ENCODE measurements at regions not wholly inside any gene's neighbourhood (a gene's known extent, or its start where the extent isn't known, plus 50 kb on each side); places are given as distances from the start of the nearest gene placed in this dataset.

- in situ Hi-C loops (cut with HindIII; ENCODE audit: low pct_unique_long_range_greater_than_20kb, low sequenced_read_pairs) (no loop called here), intact Hi-C loops (cut with micrococcal nuclease; ENCODE audit: unreplicated experiment) (no loop called here)
- TF ChIP-seq CTCF (IDR thresholded peaks at IDR 0.05): no peak
- BruUV-seq (replicated peaks): no TSS peak
- Histone ChIP-seq H3K9me3 (ENCODE audit: control insufficient read depth, insufficient read depth, low read depth, low read length) (no peaks in the 10 kb centered on the region), H3K36me3 (ENCODE audit: control insufficient read depth, insufficient read depth, low read length) (no peaks in the 10 kb centered on the region), H3K4me1 (ENCODE audit: control insufficient read depth, insufficient read depth, low read length) (no peaks in the 10 kb centered on the region), H3K27ac (ENCODE audit: low read length) (no peak overlapping the region), H3K27me3 (ENCODE audit: control insufficient read depth, insufficient read depth, low read length) (peaks cover 2% of the 10 kb centered on the region; the same call in 1 of the 2 replicates), H3K4me3 (ENCODE audit: low read depth in 2 of 2, low read length in 2 of 2) (no peak overlapping the region)
- ATAC-seq (no peak), DNase-seq (ENCODE audit: low read depth, low spot score) (no peak)
- POLR2A ChIA-PET: no interaction called here
- CTCF ChIA-PET: no interaction called here
Observed at GRCh38 chr7:91564101-91564500, 299.9 kb downstream of the FZD1 start.

- DNase-seq (ENCODE audit: low read depth, low spot score) (no peak), ATAC-seq (no peak)
- POLR2A ChIA-PET: no interaction called here
- Histone ChIP-seq H3K4me1 (ENCODE audit: control insufficient read depth, insufficient read depth, low read length) (no peaks in the 10 kb centered on the region), H3K27me3 (ENCODE audit: control insufficient read depth, insufficient read depth, low read length) (peaks cover 2% of the 10 kb centered on the region; the same call in 1 of the 2 replicates), H3K36me3 (ENCODE audit: control insufficient read depth, insufficient read depth, low read length) (no peaks in the 10 kb centered on the region), H3K27ac (ENCODE audit: low read length) (no peak overlapping the region), H3K4me3 (ENCODE audit: low read depth in 2 of 2, low read length in 2 of 2) (no peak overlapping the region), H3K9me3 (ENCODE audit: control insufficient read depth, insufficient read depth, low read depth, low read length) (no peaks in the 10 kb centered on the region)
- no TSS peak for BruUV-seq (replicated peaks)
- TF ChIP-seq REST (IDR thresholded peaks at IDR 0.05; ENCODE audit: insufficient read depth in 1 of 2, low read depth in 2 of 2, low read length in 1 of 2) (no peak), CTCF (IDR thresholded peaks at IDR 0.05) (no peak), SIN3A (IDR thresholded peaks at IDR 0.05; ENCODE audit: borderline replicate concordance, insufficient read depth, low read depth, low read length) (no peak), TCF7L2 (IDR thresholded peaks at IDR 0.05; ENCODE audit: low read depth, low read length) (no peak), POLR2AphosphoS5 (IDR thresholded peaks at IDR 0.05; ENCODE audit: low read depth, low read length) (no peak)
- in situ Hi-C loops (cut with HindIII; ENCODE audit: low pct_unique_long_range_greater_than_20kb, low sequenced_read_pairs) (no loop called here), intact Hi-C loops (cut with micrococcal nuclease; ENCODE audit: unreplicated experiment) (no loop called here)
- CTCF ChIA-PET: no interaction called here
Observed at GRCh38 chr7:91564541-91564940, 300.3 kb downstream of the FZD1 start.

Measured in Panc1 (cell line).